ENCODE measurements at regions not wholly inside any gene's neighbourhood (a gene's known extent, or its start where the extent isn't known, plus 50 kb on each side); places are given as distances from the start of the nearest gene placed in this dataset.

GRCh38 chr20:11687546-11688292 is 230.0 kb upstream of the BTBD3 start:
- TF ChIP-seq POLR2AphosphoS5 (IDR thresholded peaks at IDR 0.05; ENCODE audit: low read depth, low read length), result no peak
- TF ChIP-seq REST (IDR thresholded peaks at IDR 0.05; ENCODE audit: insufficient read depth in 1 of 2, low read depth in 2 of 2, low read length in 2 of 2), result no peak
- no peak for TF ChIP-seq TAF1 (IDR thresholded peaks at IDR 0.05; ENCODE audit: borderline replicate concordance, insufficient read depth, low read length)
- TF ChIP-seq SIN3A (IDR thresholded peaks at IDR 0.05; ENCODE audit: borderline replicate concordance, insufficient read depth, low read length), result no peak
- TF ChIP-seq FOXP2 (optimal IDR thresholded peaks at IDR 0.05; ENCODE audit: borderline replicate concordance, extremely low read depth, extremely low read length, insufficient read depth), result no peak
